GM06990 (cell line): ENCODE measurements at regions not wholly inside any gene's neighbourhood (a gene's known extent, or its start where the extent isn't known, plus 50 kb on each side); places are given as distances from the start of the nearest gene placed in this dataset.

ENCODE experiments used
- DNase-seq: peaks from one replicate; pipeline ENCODE4 v3.0.0-alpha.2; 2011; ENCODE audit not compliant: insufficient read length; ENCODE audit errors: extremely low read depth
- H3K27me3 ChIP-seq: replicated peaks from 2 replicates; pipeline ENCODE4 v1.6.0; 2011; ENCODE audit warnings: low read length; ENCODE audit not compliant: control insufficient read depth, insufficient read depth
- H3K36me3 ChIP-seq: 2 replicates; pipeline ENCODE4 v1.5.1; 2011; ENCODE audit warnings: low read length; ENCODE audit not compliant: control insufficient read depth, insufficient read depth
- H3K4me3 ChIP-seq: replicated peaks from 2 replicates; pipeline ENCODE4 v1.5.1; 2011; ENCODE audit warnings: low read depth, mild to moderate bottlenecking, control low read depth, low read length
- CTCF ChIP-seq: IDR thresholded peaks from 2 replicates; pipeline ENCODE4 v1.5.1; 2011; ENCODE audit warnings: low read length, control low read depth, mild to moderate bottlenecking, inconsistent platforms; ENCODE audit not compliant: insufficient read depth, poor library complexity, severe bottlenecking

- H3K4me3 ChIP-seq: peak overlapping the region; percentile 88
- DNase-seq: peak; percentile 86
These were observed 130.3 kb downstream of the NDUFA12 start for GRCh38 chr12:94872971-94873733.

GRCh38 chr12:94872671-94872970 lies 130.9 kb downstream of the NDUFA12 start:
- H3K36me3 ChIP-seq: no peaks in the 10 kb centered on the region; the same call in 1 of the 2 replicates
- no peak for TF ChIP-seq CTCF
- DNase-seq: no peak
- peak overlapping the region; percentile 88 for H3K4me3 ChIP-seq
- H3K27me3 ChIP-seq: no peaks in the 10 kb centered on the region

More at GRCh38 chr12:94872971-94873733, 130.3 kb downstream of the NDUFA12 start:
- Histone ChIP-seq H3K27me3 (no peaks in the 10 kb centered on the region), H3K36me3 (no peaks in the 10 kb centered on the region; the same call in 1 of the 2 replicates)
- TF ChIP-seq CTCF: no peak

- no peak for TF ChIP-seq CTCF
- Histone ChIP-seq H3K36me3 (peaks cover under 1% of the 10 kb centered on the region; the same call in 1 of the 2 replicates), H3K4me3 (peak overlapping the region; percentile 88), H3K27me3 (no peaks in the 10 kb centered on the region)
- DNase-seq: no peak
These were observed 131.4 kb downstream of the NDUFA12 start for GRCh38 chr12:94872007-94872653.

- Histone ChIP-seq H3K4me3 (peak overlapping the region; percentile 88), H3K27me3 (no peaks in the 10 kb centered on the region), H3K36me3 (peaks cover 2% of the 10 kb centered on the region; the same call in 1 of the 2 replicates)
- no peak for DNase-seq
- no peak for TF ChIP-seq CTCF
These were observed 133.0 kb downstream of the NDUFA12 start for GRCh38 chr12:94870511-94870910.

- peaks cover 2% of the 10 kb centered on the region; the same call in 1 of the 2 replicates for H3K36me3 ChIP-seq
- TF ChIP-seq CTCF: no peak
- no peak overlapping the region for H3K4me3 ChIP-seq
- DNase-seq: no peak
- no peaks in the 10 kb centered on the region for H3K27me3 ChIP-seq
These were observed 135.3 kb downstream of the NDUFA12 start for GRCh38 chr12:94868161-94868560.
